K562 (cell line): ENCODE measurements at regions not wholly inside any gene's neighbourhood (a gene's known extent, or its start where the extent isn't known, plus 50 kb on each side); places are given as distances from the start of the nearest gene placed in this dataset.
A peak's percentile ranks its signal among the peaks of the same experiment; 100 is the strongest.

Experiments
- JUND ChIP-seq, 2 experiments: IDR thresholded peaks; 2 replicates in 1 of 2; 3 replicates in 1 of 2; pipeline ENCODE4 v1.6.1; 2011; ENCODE audit warnings: borderline replicate concordance in 2 of 2, low read depth in 2 of 2, low read length in 2 of 2, improper control_type of control experiment in 1 of 2, missing biosample characterization in 1 of 2, missing genetic modification characterization in 1 of 2, missing genetic modification reagents in 1 of 2
- MYBL2 ChIP-seq, 2 experiments: fragments of 450-650 bp in 1 of 2; sonication (generic) in 1 of 2; formaldehyde crosslinking in 1 of 2; IDR thresholded peaks; 2 replicates each; pipeline versions ENCODE4 v1.6.1 to v1.8.1; 2017 to 2022; ENCODE audit warnings: borderline replicate concordance in 1 of 2, inconsistent platforms in 1 of 2, low read depth in 1 of 2, mild to moderate bottlenecking in 1 of 2, missing genetic modification reagents in 1 of 2, moderate library complexity in 1 of 2
- RAD21 ChIP-seq, 2 experiments: fragments of 250-450 bp in 1 of 2; fragments of 450-650 bp in 1 of 2; sonication (Bioruptor Pico) in 1 of 2; formaldehyde crosslinking in 1 of 2; IDR thresholded peaks in 1 of 2; conservative IDR thresholded peaks in 1 of 2; 2 replicates each; pipeline versions ENCODE4 v1.4.0 to v1.8.0; 2020 to 2022; ENCODE audit warnings: mild to moderate bottlenecking in 2 of 2, moderate library complexity in 1 of 2
- RB1 ChIP-seq: fragments of 450-650 bp; IDR thresholded peaks from 2 replicates; pipeline ENCODE4 v1.6.1; 2017; ENCODE audit warnings: low read depth, mild to moderate bottlenecking
- RCOR1 ChIP-seq, 2 experiments: IDR thresholded peaks; 2 replicates each; pipeline ENCODE4 v1.6.1; 2012; ENCODE audit warnings: low read depth in 2 of 2, low read length in 2 of 2, borderline replicate concordance in 1 of 2, improper control_type of control experiment in 1 of 2
- ZBTB8A ChIP-seq: fragments of 450-650 bp; IDR thresholded peaks from 2 replicates; pipeline ENCODE4 v1.6.1; 2018; ENCODE audit warnings: mild to moderate bottlenecking, moderate library complexity; ENCODE audit not compliant: partially characterized antibody
- ZNF696 ChIP-seq: fragments of 250-450 bp; sonication (Bioruptor Pico); conservative IDR thresholded peaks from 2 replicates; pipeline ENCODE4 v1.4.0; 2020; ENCODE audit warnings: mild to moderate bottlenecking, moderate library complexity
- TF ChIP-seq, protein P1 (sequence below): IDR thresholded peaks from 2 replicates; pipeline ENCODE4 v1.6.1; 2011; ENCODE audit warnings: borderline replicate concordance, low read depth, mild to moderate bottlenecking, moderate library complexity, low read length; ENCODE audit not compliant: insufficient read depth, poor library complexity, severe bottlenecking
- TF ChIP-seq, protein P2 (sequence below), 3 experiments: fragments of 200-800 bp in 1 of 3; sonication (Bioruptor generic) in 1 of 3; sonication (generic) in 1 of 3; formaldehyde crosslinking in 1 of 3; IDR thresholded peaks; 2 replicates each; pipeline versions ENCODE4 v1.6.1 to v1.8.0; 2016 to 2022; ENCODE audit warnings: mild to moderate bottlenecking in 2 of 3, missing compliant biosample characterization in 2 of 3, missing genetic modification characterization in 2 of 3, missing genetic modification reagents in 1 of 3
- TF ChIP-seq, protein P3 (sequence below): fragments of 250-450 bp; sonication (Bioruptor Pico); IDR thresholded peaks from 2 replicates; pipeline ENCODE4 v1.9.0; 2021; ENCODE audit warnings: mild to moderate bottlenecking, inconsistent platforms
- TF ChIP-seq, protein P4 (sequence below): sonication (generic); formaldehyde crosslinking; IDR thresholded peaks from 2 replicates; pipeline ENCODE4 v1.8.1; 2023; ENCODE audit warnings: missing genetic modification reagents, mild to moderate bottlenecking, borderline replicate concordance

DNA sequence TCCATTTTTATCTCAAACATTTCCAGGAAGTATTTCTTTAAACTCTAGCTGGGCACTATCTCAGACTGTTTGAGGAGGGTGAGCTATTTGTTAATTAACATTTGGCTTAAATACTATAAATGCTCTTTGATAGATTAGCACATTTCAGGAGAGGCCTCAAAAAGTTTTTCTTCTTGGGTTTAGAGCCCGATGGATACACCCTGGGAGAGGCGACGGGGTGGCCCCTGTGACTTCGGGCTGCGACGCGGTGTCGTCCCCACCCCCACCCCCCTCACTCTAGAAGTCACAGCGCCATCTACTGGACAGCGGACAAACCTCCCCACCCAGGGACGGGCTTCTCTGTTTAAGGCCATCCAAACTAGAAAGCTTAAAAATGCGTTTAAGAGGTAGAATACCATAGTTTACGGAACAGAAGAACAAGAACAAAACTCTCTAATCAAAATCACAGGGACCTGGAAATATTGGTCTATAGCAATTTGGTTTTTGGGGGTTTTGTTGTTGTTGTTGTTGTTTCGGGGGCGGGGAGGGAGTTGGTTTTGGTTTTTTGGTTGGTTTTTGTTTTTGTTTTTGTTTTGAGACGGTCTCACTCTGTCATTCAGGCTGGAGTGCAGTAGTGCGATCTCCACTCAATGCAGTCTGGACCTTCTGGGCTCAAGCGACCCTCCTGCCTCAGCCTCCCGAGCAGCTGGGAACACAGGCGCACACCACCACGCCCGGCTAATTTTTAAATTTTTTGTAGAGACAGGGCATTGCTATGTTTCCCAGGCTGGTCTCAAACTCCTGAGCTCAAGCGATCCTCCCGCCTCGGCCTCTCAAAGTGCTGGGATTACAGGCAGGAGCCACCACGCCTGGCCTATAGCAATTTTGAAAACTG is 254.4 kb downstream of the C16orf95 start (continued):
- TF ChIP-seq, protein P1, sequence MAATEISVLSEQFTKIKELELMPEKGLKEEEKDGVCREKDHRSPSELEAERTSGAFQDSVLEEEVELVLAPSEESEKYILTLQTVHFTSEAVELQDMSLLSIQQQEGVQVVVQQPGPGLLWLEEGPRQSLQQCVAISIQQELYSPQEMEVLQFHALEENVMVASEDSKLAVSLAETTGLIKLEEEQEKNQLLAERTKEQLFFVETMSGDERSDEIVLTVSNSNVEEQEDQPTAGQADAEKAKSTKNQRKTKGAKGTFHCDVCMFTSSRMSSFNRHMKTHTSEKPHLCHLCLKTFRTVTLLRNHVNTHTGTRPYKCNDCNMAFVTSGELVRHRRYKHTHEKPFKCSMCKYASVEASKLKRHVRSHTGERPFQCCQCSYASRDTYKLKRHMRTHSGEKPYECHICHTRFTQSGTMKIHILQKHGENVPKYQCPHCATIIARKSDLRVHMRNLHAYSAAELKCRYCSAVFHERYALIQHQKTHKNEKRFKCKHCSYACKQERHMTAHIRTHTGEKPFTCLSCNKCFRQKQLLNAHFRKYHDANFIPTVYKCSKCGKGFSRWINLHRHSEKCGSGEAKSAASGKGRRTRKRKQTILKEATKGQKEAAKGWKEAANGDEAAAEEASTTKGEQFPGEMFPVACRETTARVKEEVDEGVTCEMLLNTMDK: peak; percentile 18
- TF ChIP-seq ZBTB8A (no peak), JUND (IDR thresholded peaks at IDR 0.05; ENCODE audit: borderline replicate concordance, low read depth, low read length) (peak; percentile 47; the same call in 1 of the 2 replicates), JUND (tag; IDR thresholded peaks at IDR 0.05; ENCODE audit: borderline replicate concordance, low read depth, low read length) (no peak; the same call in 2 of the 3 replicates), RCOR1 (IDR thresholded peaks at IDR 0.05; ENCODE audit: borderline replicate concordance in 1 of 2, low read depth in 2 of 2, low read length in 2 of 2) (peak in 1 of 2 experiments; percentile 19; a peak in 1 of 4 replicates), RB1 (peak; percentile 62; the same call in 1 of the 2 replicates), RAD21 (CRISPR knock-in tag; conservative IDR thresholded peaks at IDR 0.05 in 1 of 2, IDR thresholded peaks at IDR 0.05 in 1 of 2) (peak; percentile 66 to 81), ZNF696 (no peak), MYBL2 (IDR thresholded peaks at IDR 0.05; ENCODE audit: low read depth) (no peak), MYBL2 (CRISPR knock-in tag; IDR thresholded peaks at IDR 0.05; ENCODE audit: borderline replicate concordance) (no peak)
- TF ChIP-seq, protein P2, sequence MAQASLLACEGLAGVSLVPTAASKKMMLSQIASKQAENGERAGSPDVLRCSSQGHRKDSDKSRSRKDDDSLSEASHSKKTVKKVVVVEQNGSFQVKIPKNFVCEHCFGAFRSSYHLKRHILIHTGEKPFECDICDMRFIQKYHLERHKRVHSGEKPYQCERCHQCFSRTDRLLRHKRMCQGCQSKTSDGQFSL (CRISPR knock-in tag; IDR thresholded peaks at IDR 0.05): peak; percentile 58; the same call in 1 of the 2 replicates
- TF ChIP-seq, protein P2 (tag; IDR thresholded peaks at IDR 0.05): peak in 1 of 2 experiments; percentile 69; a peak in 2 of 4 replicates
- TF ChIP-seq, protein P3, sequence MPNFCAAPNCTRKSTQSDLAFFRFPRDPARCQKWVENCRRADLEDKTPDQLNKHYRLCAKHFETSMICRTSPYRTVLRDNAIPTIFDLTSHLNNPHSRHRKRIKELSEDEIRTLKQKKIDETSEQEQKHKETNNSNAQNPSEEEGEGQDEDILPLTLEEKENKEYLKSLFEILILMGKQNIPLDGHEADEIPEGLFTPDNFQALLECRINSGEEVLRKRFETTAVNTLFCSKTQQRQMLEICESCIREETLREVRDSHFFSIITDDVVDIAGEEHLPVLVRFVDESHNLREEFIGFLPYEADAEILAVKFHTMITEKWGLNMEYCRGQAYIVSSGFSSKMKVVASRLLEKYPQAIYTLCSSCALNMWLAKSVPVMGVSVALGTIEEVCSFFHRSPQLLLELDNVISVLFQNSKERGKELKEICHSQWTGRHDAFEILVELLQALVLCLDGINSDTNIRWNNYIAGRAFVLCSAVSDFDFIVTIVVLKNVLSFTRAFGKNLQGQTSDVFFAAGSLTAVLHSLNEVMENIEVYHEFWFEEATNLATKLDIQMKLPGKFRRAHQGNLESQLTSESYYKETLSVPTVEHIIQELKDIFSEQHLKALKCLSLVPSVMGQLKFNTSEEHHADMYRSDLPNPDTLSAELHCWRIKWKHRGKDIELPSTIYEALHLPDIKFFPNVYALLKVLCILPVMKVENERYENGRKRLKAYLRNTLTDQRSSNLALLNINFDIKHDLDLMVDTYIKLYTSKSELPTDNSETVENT (CRISPR knock-in tag): no peak
- TF ChIP-seq, protein P4, sequence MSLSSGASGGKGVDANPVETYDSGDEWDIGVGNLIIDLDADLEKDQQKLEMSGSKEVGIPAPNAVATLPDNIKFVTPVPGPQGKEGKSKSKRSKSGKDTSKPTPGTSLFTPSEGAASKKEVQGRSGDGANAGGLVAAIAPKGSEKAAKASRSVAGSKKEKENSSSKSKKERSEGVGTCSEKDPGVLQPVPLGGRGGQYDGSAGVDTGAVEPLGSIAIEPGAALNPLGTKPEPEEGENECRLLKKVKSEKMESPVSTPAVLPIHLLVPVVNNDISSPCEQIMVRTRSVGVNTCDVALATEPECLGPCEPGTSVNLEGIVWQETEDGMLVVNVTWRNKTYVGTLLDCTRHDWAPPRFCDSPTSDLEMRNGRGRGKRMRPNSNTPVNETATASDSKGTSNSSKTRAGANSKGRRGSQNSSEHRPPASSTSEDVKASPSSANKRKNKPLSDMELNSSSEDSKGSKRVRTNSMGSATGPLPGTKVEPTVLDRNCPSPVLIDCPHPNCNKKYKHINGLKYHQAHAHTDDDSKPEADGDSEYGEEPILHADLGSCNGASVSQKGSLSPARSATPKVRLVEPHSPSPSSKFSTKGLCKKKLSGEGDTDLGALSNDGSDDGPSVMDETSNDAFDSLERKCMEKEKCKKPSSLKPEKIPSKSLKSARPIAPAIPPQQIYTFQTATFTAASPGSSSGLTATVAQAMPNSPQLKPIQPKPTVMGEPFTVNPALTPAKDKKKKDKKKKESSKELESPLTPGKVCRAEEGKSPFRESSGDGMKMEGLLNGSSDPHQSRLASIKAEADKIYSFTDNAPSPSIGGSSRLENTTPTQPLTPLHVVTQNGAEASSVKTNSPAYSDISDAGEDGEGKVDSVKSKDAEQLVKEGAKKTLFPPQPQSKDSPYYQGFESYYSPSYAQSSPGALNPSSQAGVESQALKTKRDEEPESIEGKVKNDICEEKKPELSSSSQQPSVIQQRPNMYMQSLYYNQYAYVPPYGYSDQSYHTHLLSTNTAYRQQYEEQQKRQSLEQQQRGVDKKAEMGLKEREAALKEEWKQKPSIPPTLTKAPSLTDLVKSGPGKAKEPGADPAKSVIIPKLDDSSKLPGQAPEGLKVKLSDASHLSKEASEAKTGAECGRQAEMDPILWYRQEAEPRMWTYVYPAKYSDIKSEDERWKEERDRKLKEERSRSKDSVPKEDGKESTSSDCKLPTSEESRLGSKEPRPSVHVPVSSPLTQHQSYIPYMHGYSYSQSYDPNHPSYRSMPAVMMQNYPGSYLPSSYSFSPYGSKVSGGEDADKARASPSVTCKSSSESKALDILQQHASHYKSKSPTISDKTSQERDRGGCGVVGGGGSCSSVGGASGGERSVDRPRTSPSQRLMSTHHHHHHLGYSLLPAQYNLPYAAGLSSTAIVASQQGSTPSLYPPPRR (CRISPR knock-in tag): no peak
